ENCODE measurements at regions not wholly inside any gene's neighbourhood (a gene's known extent, or its start where the extent isn't known, plus 50 kb on each side); places are given as distances from the start of the nearest gene placed in this dataset.

- peak in 1 of 8 donors; percentile 50 for ATAC-seq
Observed at GRCh38 chr6:15132854-15133670, 112.8 kb upstream of the JARID2 start.

GRCh38 chr6:15137086-15137485 lies 108.8 kb upstream of the JARID2 start:
- no peak for ATAC-seq
- Histone ChIP-seq H3K4me1 (peaks cover 0 to 17% (median 0%) of the 10 kb centered on the region in 9 donors), H3K27me3 (no peaks in the 10 kb centered on the region), H3K36me3 (no peaks in the 10 kb centered on the region), H3K4me3 (no peak overlapping the region), H3K27ac (no peak overlapping the region), H3K9me3 (no peaks in the 10 kb centered on the region)
- intact Hi-C loops (cut with DNase I), result no loop called here
- TF ChIP-seq CTCF (IDR thresholded peaks at IDR 0.05), result no peak
- no peak for DNase-seq
- 92 to 95% methylated on average over 1 of the region's 1 CpG for WGBS, 2 donors

More at GRCh38 chr6:15132854-15133670, 112.8 kb upstream of the JARID2 start:
- Histone ChIP-seq H3K27me3 (no peaks in the 10 kb centered on the region), H3K36me3 (no peaks in the 10 kb centered on the region), H3K9me3 (no peaks in the 10 kb centered on the region), H3K4me3 (no peak overlapping the region), H3K27ac (peak overlapping the region in 1 of 10 donors; percentile 41), H3K4me1 (peaks cover 0 to 26% (median 0%) of the 10 kb centered on the region in 9 donors)
- 81 to 90% methylated on average over 8 of the region's 8 CpGs for WGBS, 2 donors
- no peak for TF ChIP-seq CTCF (IDR thresholded peaks at IDR 0.05)
- DNase-seq, result no peak
- intact Hi-C loops (cut with DNase I), result no loop called here

GRCh38 chr6:15143086-15143485 lies 102.8 kb upstream of the JARID2 start:
- intact Hi-C loops (cut with DNase I), result no loop called here
- Histone ChIP-seq H3K4me3 (no peak overlapping the region), H3K36me3 (no peaks in the 10 kb centered on the region), H3K27ac (no peak overlapping the region), H3K4me1 (no peaks in the 10 kb centered on the region), H3K9me3 (no peaks in the 10 kb centered on the region), H3K27me3 (no peaks in the 10 kb centered on the region)
- WGBS, 2 donors, result 48 to 75% methylated on average over 3 of the region's 3 CpGs
- no peak for TF ChIP-seq CTCF (IDR thresholded peaks at IDR 0.05)
- DNase-seq (no peak), ATAC-seq (no peak)

GRCh38 chr6:15143540-15143939 lies 102.3 kb upstream of the JARID2 start:
- DNase-seq (no peak), ATAC-seq (no peak)
- Histone ChIP-seq H3K4me1 (no peaks in the 10 kb centered on the region), H3K9me3 (no peaks in the 10 kb centered on the region), H3K27me3 (no peaks in the 10 kb centered on the region), H3K36me3 (no peaks in the 10 kb centered on the region), H3K27ac (no peak overlapping the region), H3K4me3 (no peak overlapping the region)
- intact Hi-C loops (cut with DNase I), result no loop called here
- no peak for TF ChIP-seq CTCF (IDR thresholded peaks at IDR 0.05)
- WGBS, 2 donors, result 86 to 90% methylated on average over 3 of the region's 3 CpGs
